8988T (cell line): ENCODE measurements at regions not wholly inside any gene's neighbourhood (a gene's known extent, or its start where the extent isn't known, plus 50 kb on each side); places are given as distances from the start of the nearest gene placed in this dataset.

Source experiments
- DNase-seq: peaks from one replicate; pipeline ENCODE4 v3.0.0; 2011

- no peak for DNase-seq
Measured at GRCh38 chr1:193555662-193556441, 369.4 kb upstream of the B3GALT2 start.

GRCh38 chr1:193553564-193553963, 367.2 kb upstream of the B3GALT2 start:
- DNase-seq: no peak

DNA sequence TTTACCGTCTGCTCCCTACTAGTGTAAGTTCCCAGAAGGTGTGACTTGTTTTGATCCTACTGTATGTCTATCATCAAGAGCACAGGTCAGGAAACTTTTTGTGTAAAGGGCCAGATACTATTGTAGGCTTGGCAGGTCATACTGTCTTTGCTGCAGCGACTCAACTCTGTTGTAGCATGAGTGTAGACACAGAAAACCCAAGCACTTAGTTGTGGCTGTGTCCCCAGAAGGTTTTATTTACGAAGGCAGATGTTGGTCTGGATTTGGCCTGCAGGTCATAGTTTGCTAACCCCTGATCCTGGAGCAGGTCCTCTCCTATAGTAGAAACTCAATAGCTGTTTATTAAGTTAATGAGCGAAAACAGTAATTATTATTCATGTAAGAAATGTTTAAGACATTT, 365.9 kb upstream of the B3GALT2 start:
- DNase-seq: no peak

- no peak for DNase-seq
Measured at GRCh38 chr1:193549081-193549480, 362.7 kb upstream of the B3GALT2 start.

GRCh38 chr1:193545171-193545570, 358.8 kb upstream of the B3GALT2 start:
- no peak for DNase-seq

DNA sequence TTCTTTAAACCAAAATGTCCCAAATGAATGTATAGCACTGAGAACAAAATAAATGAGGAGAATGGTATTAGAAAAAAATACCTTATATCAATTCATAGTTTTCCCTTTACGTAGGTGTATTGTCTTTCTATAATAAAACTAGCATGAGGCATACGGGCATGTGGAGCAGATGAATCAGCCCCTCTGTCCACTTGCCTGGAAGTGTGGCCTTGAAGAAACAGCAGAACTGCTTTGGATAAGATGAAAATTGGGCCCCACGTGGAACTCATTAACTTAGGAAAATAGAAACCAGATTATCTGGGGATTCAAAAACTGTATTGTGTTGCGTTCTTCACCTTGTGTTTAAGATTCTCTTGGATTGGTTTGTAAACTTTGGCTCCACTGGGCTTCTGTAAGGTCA, 356.8 kb upstream of the B3GALT2 start:
- no peak for DNase-seq

GRCh38 chr1:193542690-193543089, 356.3 kb upstream of the B3GALT2 start:
- DNase-seq: no peak

DNA sequence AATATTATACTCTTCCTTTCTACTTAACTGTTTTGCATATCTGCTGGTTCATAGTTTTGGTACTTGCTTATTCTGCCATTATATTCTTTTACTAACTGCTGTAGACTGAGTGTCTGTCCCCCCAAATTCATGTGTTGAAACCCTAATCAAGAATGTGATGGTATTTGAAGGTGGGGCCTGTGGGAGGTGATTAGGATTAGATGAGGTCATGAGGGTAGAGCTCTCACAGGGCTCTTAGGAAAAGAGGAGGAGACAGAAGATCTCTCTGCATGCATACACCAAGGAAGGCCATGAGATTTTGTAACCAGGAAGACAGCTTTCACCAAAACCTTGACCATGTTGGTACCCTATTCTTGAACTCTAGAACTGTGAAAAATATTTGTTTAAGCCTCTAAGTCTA, 354.1 kb upstream of the B3GALT2 start:
- DNase-seq: no peak

DNA sequence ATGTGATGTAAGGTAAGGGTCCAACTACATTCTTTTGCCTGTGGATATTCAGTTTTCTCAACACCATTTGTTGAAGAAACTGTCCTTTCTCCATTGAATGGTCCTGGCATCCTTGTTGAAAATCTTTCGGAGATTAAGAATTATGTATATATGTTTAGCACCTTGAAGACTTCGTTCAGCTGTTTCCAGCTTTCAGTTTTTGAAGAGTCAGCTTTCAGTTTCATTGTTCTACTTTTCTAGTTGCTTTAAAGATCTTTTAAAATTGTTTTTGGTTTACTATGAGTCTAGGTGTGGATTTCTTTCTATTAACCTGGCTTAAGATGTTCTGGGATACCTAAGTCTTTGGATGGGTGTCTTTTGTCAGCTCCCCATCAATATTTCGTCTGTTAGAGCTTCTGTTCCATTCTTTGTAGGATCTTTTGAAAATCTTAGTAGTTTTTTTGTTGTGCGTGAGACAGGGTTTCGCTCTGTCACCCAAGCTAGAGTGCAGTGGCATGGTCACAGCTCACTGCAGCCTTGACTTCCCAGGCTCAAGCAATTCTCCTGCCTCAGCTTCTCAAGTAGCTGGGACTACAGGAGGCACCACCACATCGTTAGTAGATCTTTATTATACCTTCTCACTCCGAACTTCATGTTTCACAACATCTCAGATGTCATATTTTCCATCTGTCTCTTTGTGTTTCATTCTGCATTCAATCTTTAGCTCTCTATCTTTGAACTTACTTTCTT, 353.5 kb upstream of the B3GALT2 start:
- no peak for DNase-seq

GRCh38 chr1:193538680-193539079, 352.3 kb upstream of the B3GALT2 start:
- DNase-seq: no peak

DNA sequence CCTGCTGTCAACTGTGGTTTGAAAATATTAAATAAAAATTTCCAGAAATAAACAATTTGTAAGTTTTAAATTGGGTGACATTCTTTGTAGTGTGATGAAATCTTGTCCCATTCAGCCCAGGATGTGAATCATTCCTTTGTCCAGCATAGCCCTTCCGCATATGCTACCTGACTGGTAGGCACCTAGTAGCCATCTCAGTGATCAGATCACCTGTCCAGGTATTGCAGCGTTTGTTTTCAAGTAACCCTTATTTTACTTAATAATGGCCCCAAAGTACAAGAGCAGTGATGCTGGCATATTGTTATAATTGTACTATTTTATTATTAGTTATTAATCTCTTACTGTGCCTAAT, 351.6 kb upstream of the B3GALT2 start:
- no peak for DNase-seq

DNA sequence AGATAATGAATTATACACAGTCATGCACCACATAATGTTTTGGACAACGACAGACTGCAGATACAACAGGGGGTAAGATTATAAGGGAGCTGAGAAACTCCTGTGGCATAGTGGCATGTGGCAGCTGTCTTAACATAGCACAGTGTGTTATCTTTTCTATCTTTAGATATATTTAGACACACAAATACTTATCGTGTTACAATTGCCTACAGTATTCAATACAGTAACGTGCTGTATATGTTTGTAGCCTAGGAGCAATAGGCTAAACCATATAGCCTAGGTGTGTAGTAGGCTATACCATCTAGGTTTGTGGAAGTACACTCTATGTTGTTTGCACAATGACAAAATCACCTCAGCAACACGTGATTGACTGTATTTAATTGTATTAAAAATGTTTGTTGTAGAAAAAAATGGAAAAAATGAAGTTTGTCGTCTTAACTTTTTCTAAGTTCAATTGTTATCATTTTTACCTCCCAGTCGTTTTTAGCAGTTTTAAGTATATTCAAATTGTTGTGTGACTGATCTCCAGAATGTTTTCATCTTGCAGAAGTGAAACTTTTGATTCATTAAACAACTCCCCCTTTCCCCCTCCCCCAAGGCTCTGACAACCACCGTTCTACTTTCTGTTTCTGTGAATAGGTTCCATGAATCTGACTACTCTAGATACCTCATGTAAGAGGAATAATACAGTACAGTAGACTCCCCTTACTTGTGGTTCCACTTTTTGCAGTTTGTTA, 351.0 kb upstream of the B3GALT2 start:
- DNase-seq: no peak

DNA sequence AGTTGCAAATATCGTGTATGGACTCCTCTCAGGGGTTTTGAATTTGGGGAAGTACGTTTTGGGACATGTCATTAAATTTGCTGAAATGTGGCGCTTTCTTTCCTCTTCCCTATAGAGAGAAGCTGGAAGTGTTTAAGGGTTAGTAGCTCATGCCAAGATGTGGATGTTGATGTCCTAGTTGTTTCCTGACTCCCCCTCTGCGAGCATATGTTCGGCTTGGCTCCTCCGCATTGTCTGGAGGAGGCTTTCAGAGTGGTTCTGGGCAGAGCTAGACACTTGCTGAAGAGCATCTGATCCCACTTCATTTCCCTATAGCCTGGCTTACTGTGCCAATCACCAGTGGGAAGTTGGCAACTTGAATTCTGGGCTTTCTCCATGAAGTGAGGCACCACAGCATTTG, 347.4 kb upstream of the B3GALT2 start:
- no peak for DNase-seq

- DNase-seq: no peak
Measured at GRCh38 chr1:193525917-193526710, 339.7 kb upstream of the B3GALT2 start.

DNA sequence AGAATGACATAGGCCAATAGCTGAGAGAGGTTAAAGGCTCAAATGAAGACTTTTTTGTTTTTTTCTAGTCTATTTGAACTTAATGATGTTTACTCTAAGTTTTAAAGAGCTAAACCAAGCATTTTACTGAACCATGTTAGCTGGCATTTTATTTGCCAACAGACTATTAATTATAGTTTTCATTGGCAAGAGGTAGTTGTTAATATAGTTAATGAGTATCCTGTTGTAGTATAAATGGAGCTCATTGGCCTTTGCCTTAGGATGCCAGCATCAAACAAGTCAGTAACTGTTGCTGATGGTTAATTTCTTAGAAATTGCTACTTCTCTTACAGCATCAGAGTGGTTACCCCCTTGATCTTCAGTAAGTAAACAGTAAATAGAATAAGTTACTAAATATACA, 339.0 kb upstream of the B3GALT2 start:
- no peak for DNase-seq

DNA sequence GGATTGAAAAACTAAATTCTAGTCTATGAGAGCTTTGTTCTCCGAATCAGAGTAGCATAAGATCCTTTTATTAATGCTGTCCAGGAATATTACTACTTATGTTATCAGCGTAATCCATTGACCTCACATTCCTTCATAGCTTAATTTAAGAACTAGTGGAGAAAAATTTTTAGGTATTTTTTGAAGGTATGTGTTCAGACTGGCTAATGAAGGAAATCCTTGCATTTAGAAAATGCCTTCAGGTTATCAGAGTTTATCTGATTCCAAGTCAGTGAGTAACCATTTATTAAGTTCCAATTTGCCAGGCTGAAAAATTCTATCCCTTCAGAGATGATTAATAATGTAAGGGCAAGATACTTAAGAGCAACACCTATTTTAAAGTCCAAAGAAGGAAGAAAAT, 338.2 kb upstream of the B3GALT2 start:
- no peak for DNase-seq

DNA sequence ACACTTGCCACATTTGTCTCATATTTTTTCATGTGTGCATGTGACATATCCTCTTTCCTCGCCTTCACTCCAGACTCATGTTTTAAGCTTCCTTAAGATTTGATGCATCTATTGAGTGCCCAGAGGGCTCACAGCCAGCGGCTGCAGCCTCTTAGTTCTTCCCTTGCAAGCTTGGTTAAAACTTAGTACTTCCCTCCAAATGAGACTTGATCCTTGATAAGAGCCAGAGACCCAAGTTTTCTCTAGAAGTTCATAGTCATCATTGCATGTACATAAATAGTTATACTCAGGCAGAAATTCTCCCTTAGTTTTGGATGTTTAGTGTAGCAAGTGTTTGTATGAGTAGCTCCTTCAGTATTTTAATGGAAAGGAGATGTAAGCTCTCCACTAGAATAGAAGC, 337.6 kb upstream of the B3GALT2 start:
- DNase-seq: no peak

- no peak for DNase-seq
Measured at GRCh38 chr1:193520472-193520871, 334.1 kb upstream of the B3GALT2 start.

- no peak for DNase-seq
Measured at GRCh38 chr1:193519922-193520321, 333.5 kb upstream of the B3GALT2 start.

DNA sequence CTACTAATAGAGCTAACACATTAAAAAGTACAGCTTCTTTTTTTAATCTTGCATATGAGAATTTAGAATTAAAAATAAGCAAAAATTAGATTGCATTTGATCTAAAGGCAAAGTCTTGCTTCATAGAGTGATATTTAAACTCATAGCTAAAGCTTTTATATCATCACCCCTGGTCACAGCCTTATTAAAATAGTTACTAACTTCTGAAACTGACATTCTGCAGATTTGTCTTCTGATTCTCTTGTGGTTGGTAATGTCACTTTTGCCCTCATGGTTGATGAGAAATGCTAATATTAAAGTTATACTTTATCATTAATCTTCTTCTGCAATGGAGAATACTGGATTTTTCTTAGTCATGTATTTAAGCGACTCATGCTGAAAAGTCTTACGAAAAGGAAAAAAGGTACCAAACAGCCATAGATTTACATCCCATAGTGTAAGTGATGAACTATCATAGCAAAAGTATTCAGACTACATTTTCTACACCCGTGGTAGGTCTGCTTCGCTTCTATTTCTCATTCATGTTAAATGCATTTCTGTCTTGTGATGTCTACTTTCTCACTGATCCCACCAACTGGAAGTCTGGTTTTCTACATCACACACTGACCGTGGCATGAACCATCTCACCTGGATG, 330.5 kb upstream of the B3GALT2 start:
- no peak for DNase-seq

DNA sequence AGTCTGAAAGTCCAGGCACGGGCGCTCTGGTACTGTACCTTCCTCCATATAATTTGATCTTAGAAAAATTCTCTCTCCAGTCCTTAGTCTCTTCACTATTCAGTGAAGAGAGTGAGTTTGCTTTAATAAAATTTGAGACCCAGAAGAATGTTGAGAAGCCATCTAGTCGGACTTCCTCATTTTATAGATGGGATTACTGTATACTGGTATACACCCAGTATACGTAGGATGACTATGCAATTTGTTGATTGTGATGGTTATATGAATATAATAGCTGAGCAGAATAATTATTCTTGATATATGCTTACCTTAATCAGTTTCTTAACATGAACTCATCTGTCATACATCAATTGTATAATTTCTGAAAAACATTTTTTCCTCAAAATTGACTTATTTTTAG, 328.0 kb upstream of the B3GALT2 start:
- DNase-seq: no peak

- no peak for DNase-seq
Measured at GRCh38 chr1:193513032-193513431, 326.6 kb upstream of the B3GALT2 start.

GRCh38 chr1:193504920-193505319, 318.5 kb upstream of the B3GALT2 start:
- no peak for DNase-seq
